ENCODE measurements at regions not wholly inside any gene's neighbourhood (a gene's known extent, or its start where the extent isn't known, plus 50 kb on each side); places are given as distances from the start of the nearest gene placed in this dataset.
A peak's percentile ranks its signal among the peaks of the same experiment; 100 is the strongest.

DNA sequence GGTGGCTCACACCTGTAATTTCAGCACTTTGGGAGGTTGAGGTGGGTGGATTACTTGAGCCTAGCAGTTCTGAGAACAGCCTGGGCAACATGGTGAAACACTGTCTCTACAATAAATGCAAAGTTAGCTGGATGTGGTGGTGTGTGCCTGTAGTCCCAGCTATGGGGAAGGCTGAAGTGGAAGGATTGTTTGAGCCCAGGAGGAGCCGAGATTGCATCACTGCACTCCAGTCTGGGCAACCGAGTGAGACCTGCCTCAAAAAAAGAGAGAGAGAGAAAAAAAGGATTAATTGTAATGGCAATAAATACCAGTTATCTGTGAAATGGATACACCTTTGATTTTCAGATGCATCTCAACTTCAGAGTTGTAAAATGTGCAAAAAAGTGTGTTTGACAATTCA, 58.8 kb downstream of the SPRY1 start:
- no peak for DNase-seq (ENCODE audit: low read depth in 4 of 4, low spot score in 2 of 4)

DNA sequence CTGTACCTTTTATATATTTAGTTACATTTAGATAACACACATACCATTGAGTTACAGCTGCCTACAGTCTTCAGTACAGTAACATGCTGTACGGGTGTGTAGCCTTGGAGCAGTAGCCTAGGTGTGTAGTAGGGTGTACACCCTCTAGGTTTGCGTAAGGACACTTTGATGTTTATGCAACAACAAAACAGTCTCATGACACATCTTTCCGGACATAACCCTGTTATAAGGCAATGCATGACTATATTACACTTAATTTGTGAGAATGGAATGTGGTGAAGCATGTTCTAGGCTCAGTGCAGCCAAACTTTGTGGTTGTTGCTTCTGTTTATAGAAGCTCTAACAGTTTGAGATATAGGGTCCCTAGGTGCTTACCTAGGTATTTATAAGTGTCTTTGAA, 65.4 kb downstream of the SPRY1 start:
- DNase-seq (ENCODE audit: low read depth in 4 of 4, low spot score in 2 of 4), result no peak

DNA sequence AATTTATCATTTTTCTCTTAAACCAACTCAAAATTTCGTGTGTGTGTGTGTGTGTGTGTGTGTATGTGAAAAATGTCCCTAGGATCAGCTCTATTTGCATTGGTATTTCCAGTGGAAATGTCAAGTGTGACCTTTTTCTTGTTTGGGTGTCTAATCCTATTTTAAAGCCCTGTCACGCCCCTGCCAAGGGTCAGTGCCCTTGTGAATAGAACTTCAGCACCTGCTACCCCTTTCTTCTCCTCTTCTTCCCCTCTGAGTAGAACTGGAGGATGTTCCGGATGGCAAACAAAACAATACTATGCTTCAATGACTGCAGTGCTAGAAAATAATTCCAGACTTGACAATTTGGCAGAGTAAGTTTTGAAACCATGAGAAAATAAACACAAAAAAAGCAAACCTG, 67.3 kb downstream of the SPRY1 start:
- DNase-seq (ENCODE audit: low read depth in 4 of 4, low spot score in 2 of 4), result no peak

DNA sequence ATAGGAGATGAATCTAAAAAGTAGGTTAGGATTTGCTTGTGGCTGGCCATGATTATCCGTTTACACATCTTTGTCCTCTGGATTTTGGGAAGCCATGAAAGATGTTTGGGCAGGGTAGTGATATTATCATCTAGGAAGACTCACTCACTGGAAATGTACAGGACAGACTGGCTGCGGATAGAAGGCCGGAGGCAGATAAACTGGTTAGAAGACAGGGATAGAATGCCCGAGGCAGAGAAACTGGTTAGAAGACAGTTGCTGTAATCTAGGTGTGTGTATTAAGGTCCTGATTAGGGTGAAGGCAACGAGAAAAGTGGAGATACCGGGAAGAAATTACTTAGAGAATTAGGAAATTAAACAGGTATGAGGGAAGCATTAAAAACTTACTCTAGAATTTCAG, 68.8 kb downstream of the SPRY1 start:
- no peak for DNase-seq (ENCODE audit: low read depth in 4 of 4, low spot score in 2 of 4)

DNA sequence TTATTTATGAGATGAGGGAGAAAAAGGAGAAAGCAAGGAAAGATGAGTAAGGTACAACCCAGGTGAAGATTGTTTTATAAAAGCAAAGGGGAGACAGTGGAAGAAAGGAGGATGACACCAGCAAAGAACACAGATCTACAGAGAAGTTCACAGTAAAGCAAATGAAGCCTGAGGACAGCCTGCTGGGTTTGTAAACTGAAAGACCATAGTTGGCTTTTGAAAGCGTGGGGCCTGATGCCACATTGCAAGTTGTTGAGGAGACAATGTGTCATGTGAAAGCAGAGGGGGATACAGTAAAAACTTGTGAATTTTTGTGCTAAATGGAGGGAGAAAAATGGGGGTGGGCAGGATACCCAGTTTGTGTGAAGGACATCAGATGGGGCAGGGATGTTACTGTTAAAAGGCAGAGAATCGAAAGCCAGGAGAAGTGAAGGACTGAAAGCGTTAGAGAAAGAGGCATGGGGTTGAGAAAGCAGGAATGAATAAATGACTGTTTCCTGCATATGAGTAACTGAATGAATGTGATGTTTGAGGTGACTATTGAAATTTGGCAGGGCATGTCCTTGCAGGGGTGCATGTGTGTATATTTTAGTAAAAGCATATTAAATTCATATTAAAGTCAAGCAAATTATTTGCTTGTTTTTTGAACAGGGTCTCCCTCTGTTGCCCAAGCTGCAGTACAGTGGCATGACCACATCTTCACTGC, 69.6 kb downstream of the SPRY1 start:
- DNase-seq (ENCODE audit: low read depth in 4 of 4, low spot score in 2 of 4), result no peak

DNA sequence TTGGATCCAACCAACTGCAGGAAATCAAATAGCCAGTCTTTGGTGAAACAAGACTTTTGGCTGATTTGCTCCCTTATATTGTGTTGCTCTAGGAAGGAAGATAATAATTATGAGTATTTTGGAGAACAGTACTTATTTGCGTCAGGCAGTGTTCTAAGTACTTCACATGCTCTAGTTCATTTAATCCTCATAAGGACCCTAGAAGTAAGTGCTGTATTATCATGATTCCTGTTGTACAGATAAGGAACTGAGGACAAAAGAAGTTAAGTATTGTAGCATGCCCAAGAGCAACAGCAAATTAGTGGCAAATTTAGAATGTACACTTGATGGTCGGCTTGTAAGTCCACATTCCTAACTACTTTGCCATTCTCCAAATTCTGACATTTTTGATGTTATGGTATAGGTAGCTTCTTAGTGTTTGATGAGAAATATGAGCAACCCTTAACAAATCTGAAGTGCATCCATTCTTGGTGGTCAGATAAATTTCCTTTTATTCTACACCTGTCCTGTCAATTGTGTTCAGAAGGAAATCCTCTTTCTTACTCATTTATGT, 72.0 kb downstream of the SPRY1 start:
- no peak for DNase-seq (ENCODE audit: low read depth in 4 of 4, low spot score in 2 of 4)

DNA sequence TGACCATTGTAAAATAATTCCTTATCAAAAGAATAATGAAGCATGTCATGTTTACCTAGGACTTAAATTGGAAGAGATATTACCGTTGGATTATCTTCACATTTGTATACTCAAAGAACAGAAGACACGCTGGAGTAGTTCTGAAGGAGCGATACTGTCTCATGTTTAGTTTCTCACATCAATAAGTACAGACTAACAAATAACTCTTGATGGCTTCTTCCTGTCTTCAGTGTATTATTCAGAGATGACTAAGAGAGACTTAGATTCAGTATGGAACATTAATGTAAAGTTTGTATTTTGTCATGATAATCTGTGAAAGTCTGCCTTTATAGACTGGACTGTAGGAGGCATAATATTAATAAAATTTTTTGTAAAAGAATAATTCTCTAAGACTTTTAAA, 72.7 kb downstream of the SPRY1 start:
- no peak for DNase-seq (ENCODE audit: low read depth in 4 of 4, low spot score in 2 of 4)

DNA sequence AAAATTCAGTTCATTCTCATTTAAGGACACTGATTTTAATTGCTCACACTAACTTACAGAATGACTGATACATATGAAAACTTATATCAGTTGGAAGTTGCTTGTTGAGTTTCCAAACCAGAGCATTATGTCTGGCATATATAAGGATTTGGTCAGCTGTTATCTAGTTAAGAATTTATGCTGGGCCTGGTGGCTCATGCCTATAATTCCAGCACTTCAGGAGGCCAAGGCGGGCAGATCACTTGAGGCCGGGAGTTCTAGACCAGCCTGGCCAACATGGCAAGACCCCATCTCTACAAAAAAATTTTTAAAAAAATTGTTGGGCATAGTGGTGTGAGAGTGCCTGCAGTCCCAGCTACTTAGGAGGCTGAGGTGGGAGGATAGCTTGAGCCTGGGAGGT, 73.1 kb downstream of the SPRY1 start:
- DNase-seq (ENCODE audit: low read depth in 4 of 4, low spot score in 2 of 4), result no peak

DNA sequence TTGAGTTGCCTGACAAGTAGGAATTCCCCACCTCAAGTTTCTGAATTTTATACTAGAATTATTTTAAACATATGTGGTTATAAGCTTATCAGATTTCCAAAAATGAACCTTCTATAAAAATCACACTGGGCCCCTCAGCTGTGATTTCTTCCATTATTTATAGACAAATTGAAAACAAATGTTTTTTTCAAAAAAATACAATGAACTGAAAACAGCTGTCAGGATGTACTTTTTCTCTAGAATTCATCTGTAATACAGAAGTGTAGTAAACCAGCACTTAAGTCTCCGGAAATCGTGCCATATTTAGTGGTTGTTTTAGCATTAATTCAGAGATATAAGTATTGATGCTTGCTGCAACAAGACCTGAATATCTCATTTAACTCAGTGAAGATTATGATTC, 74.0 kb downstream of the SPRY1 start:
- DNase-seq (ENCODE audit: low read depth in 4 of 4, low spot score in 2 of 4), result no peak

DNA sequence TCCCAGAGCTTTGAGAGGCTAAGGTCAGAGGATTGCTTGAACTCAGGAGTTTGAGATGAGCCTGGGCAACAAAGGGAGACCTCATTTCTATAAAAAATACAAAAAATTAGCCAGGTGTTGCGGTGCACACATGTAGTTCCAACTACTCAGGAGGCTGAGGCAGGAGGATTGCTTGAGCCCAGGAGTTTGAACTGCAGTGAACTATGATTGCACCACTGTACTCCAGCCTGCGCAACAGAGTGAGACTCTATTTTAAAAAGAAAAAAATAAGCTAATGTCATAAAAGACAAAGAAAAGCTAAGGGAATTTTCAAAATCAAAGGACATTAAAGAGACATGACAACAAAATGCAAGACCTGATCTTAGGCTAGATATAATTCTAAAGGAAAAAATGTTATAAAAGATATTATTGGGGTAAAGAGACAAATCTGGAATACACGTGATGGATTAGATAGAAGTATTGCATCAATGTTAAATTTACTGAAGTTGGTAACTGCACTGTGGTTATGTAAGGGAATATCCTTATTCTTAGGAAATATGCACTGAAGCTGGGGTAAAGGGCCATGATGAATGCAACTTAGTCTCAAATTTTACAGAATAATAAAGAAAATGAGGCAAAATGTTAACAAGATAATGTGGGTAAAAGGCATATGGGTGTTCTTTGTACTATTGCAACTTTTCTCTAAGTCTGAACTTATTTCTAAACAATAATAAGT, 75.2 kb downstream of the SPRY1 start:
- no peak for DNase-seq (ENCODE audit: low read depth in 4 of 4, low spot score in 2 of 4)

DNA sequence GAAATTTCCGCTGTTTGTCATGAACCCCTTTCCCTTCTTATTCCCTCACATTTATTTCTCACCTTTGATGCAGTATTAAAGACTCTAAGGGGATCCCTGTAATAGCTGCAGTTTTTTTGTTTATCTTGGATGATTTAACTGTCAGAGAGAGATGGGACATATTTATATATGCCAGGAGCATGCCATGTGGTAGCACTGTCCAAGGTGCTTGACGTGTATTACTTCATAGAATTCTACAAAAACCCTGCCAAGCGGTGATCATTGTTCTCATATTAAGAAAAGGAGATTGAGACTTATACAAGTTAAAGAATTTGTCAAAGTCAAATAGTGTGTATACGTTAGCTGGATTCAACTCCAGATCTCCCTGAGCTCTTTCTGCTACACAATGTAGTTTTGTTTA, 78.2 kb downstream of the SPRY1 start:
- DNase-seq (ENCODE audit: low read depth in 4 of 4, low spot score in 2 of 4), result no peak

DNA sequence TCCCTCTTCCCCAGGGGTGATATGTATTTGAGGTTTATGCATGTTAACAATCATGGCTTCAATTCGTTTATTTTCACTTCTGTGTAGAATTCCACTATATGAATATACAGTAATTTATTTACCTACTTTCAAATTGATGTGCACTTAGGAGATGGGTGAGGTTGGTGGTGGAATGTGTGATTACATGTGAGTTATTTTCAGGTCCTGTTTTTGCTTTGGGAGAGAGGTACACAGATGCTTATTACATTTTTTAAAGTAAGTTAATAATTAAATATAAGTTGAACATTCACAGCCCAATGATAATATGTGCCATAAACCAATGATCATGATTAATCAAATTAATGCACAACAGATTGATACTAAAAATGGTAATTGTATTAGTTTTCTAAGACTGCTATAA, 79.5 kb downstream of the SPRY1 start:
- DNase-seq (ENCODE audit: low read depth in 4 of 4, low spot score in 2 of 4), result no peak

DNA sequence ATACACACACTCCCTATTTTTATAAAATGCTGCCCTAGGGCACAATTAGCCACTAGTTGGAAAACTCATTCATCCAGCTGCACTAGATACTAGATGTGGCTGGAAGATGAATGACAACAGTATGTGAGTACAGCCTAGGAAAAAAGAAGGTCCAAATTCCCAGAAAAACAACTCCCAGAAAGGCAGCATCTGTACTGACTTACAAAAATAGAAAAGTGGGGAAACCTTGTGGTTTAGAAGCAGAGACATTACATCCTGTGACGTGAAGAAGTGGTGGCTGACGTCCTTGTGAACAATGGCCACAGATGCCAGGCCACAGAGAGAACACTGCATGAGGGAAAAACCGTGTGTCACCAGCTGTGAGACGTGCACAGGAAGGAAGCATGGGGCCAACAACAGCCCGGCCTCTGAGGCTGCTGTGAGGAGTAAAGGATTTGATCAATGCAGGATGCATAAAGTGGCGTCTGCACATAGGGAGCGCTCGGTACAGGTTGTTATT, 81.2 kb downstream of the SPRY1 start:
- no peak for DNase-seq (ENCODE audit: low read depth in 4 of 4, low spot score in 2 of 4)

DNA sequence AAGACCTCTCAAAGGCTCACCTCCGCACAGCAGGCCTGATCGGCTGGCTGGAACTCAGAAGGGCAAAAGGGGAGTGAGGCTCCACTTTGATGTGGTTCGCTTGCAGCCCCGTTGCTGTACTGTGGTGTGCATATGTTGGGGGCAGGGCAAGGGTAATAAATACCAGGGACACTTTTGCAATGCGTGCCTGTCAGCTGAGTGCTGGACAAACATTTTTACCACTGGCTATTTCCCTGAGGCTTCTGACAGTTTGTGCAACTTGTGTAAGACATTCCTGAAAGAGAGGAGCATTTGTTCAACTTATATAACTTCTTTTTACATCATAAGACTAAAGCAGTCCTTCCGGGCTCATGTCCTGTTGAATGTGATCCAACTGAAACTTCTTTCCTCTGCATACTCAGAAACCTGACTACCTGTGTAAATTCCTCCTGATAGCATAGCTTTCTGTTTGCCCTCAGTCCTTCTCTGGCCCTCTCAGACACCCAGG, 82.3 kb downstream of the SPRY1 start:
- DNase-seq (ENCODE audit: low read depth in 4 of 4, low spot score in 2 of 4), result peak in 1 of 4 donors; percentile 59

DNA sequence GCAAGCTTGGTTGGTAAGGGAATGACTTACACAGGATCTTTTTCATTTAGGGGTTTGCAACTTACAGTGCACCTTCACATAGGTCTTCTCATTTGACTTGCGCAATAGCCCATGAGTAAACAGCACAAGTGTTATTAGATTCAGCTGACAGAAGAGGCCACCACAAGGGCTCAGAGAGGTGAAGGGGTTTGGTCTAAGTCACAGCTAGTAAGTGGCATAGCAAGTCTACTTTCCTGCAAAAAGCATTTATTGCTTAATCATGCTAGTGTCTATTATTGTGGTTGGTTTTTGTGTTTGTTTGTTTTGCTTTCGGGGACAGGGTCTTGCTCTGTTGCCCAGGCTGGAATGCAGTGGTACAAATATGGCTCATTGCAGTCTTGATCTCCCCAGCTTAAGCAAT, 83.3 kb downstream of the SPRY1 start:
- DNase-seq (ENCODE audit: low read depth in 4 of 4, low spot score in 2 of 4), result no peak

DNA sequence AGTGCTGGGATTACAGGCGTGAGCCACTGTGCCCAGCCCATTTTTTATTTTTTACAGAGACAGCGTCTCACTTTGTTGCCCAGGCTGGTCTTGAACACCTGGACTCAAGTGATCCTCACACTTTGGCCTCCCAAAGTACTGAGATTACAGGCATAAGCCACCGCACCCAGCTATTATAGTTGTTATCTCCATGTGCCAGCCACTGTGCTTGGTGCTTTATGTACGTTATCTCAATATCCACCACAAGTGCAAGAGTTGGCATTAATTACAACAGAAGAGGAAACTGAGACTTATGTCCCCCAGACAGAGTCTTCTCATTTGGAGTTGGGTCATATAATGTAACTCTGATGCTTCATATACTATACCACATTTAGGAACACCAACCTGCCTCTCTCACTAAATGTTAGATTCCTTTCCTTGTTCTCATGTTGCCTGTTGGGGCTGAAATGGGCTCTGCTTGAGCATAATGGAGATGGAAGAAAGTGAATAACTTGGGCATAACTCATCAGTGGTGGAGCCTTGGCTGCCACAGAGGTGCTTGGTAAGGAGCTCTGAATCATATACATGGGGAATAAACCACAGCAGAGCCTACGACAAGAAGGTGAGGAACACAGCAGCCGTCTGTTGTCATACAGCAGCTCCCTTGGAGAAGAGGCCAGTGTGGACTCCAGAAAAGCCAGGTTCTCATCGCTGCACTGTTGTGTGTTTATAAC, 84.3 kb downstream of the SPRY1 start:
- no peak for DNase-seq (ENCODE audit: low read depth in 4 of 4, low spot score in 2 of 4)

DNA sequence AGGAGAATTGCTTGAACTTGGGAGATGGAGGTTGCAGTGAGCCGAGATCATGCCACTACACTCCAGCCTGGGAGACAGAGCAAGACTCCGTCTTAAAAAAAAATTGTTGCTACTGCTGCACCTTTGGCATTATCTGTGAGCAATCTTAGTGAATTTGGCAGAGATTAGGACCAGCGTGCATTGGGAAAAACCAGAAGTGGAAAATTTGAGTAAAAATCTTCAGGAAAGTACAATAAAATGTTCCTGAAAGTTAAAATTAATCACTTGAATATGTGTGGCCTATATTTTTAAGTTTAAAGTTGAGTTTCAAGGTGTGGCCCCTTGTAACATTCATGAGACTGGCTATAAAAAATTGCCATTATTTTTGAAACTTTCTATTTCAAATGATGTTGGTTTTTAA, 85.1 kb downstream of the SPRY1 start:
- no peak for DNase-seq (ENCODE audit: low read depth in 4 of 4, low spot score in 2 of 4)

DNA sequence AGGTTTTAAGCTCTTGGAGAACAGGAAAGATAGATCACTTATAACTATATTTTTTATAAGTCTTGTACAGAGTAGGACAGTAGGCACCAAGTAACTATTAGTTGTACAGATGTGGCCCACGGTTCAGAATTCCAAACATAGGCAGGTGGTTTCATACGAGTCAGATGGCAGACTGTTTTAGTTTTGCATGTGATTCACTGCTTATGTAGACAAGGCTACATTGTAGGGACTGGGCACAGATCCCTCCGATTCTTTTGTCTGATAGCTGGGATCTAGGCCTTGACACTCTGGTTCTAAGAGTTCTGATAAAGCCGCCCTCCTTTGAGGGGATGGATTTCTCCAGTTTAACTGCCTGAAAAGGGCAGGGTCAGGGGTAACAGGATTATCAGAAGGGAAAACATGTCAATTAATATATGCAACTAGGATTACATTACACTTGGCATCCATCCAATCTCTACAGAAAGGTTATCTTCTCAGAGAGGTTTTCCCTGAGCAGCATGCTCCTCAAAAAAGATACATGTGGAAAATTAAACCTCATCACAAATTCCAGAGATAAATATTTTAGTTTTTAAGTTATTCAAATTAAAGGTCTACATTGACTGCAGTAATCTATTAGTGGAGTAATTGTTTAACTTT, 87.8 kb downstream of the SPRY1 start:
- DNase-seq (ENCODE audit: low read depth in 4 of 4, low spot score in 2 of 4), result no peak

DNA sequence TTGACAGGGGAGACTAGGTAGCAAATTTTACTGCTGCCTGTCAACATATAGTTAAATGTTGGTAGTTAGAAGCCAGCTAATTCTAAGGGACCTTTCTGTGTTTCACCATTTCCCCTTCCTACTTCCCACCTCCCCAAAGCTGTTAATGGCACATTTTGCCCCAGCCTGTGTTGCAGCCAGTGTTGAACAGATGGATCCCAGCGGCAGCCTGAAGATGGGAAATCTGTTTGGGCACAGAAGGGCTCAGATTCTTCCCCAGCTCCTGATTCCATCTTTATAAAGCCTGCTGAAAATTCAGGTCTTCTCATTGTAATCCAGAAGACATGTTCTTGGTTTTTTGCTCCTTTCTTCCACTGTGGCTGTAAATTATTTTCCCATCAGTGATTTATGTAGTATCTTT, 89.0 kb downstream of the SPRY1 start:
- DNase-seq (ENCODE audit: low read depth in 4 of 4, low spot score in 2 of 4), result no peak

DNA sequence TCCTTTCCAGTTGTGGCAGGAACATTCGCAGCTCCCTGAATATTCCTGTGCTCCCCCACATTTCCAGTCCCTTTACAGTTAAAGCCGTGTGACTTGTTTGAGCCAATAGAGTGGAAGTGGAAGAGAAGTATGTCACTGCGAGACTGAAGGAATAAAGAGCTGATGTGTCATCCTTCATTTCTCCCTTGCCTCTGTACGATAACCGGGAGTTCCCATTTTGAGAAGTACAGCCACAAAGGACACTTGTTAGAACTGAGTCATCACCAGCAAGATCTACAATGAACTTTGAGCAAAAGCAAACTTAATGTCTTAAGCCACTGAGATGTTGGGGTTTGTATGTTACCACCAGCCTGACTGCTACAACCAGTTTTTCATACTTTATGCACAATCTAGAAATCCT, 92.3 kb downstream of the SPRY1 start:
- no peak for DNase-seq (ENCODE audit: low read depth in 4 of 4, low spot score in 2 of 4)

DNA sequence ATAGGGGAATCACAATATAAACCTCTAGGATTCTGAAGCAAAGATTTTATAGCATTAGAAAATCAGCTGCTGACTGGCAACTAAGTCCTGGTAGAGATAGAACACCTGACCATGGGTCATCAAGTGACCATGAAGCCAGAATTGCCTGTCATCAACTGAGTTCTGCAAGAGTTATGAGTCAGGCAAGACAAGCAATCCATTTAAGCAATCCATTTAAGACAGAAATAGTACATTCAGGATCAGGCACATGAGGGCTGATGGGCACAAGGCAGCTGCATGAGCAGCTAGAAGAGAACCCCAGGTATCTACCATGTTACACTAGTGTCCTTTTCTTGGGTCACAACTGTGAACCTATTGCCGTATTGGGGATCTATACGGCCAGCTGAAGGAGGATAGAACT, 98.9 kb downstream of the SPRY1 start:
- no peak for DNase-seq (ENCODE audit: low read depth in 4 of 4, low spot score in 2 of 4)

Data from left renal cortex interstitium (tissue), 4 donors.